ENCODE measurements at regions not wholly inside any gene's neighbourhood (a gene's known extent, or its start where the extent isn't known, plus 50 kb on each side); places are given as distances from the start of the nearest gene placed in this dataset.

GRCh38 chr2:221346411-221346810 lies 225.7 kb downstream of the EPHA4 start:
- no peak for TF ChIP-seq POLR2A (IDR thresholded peaks at IDR 0.05)
- TF ChIP-seq CTCF (IDR thresholded peaks at IDR 0.05 in 4 of 5, conservative IDR thresholded peaks at IDR 0.05 in 1 of 5): no peak

Measured in gastrocnemius medialis (tissue), 4 donors.